Gastroesophageal sphincter (tissue), 3 donors: ENCODE measurements at regions not wholly inside any gene's neighbourhood (a gene's known extent, or its start where the extent isn't known, plus 50 kb on each side); places are given as distances from the start of the nearest gene placed in this dataset.

Source experiments
- CTCF ChIP-seq, 4 experiments: fragments of 200-600 bp in 2 of 4; fragments of 450-650 bp in 2 of 4; sonication (generic) in 1 of 4; IDR thresholded peaks; one replicate each; pipeline ENCODE4 v1.5.1; 2017 to 2019; ENCODE audit warnings: antibody characterized with exemption in 4 of 4, mild to moderate bottlenecking in 2 of 4, moderate library complexity in 2 of 4
- POLR2A ChIP-seq, 2 donors: fragments of 450-650 bp; IDR thresholded peaks; one replicate each; pipeline ENCODE4 v1.6.1; 2017; ENCODE audit warnings: antibody characterized with exemption in 2 of 2, mild to moderate bottlenecking in 2 of 2, moderate library complexity in 1 of 2

GRCh38 chr4:14837860-14838259 lies 164.4 kb upstream of the CPEB2 start:
- TF ChIP-seq CTCF (IDR thresholded peaks at IDR 0.05): no peak
- no peak for TF ChIP-seq POLR2A (IDR thresholded peaks at IDR 0.05)
